HL-60 (cell line): ENCODE measurements at regions not wholly inside any gene's neighbourhood (a gene's known extent, or its start where the extent isn't known, plus 50 kb on each side); places are given as distances from the start of the nearest gene placed in this dataset.

Experiments
- DNase-seq, 2 experiments: peaks; one replicate each; pipeline ENCODE4 v3.0.0-alpha.2; 2010 to 2020; ENCODE audit warnings: low read depth in 1 of 2, low spot score in 1 of 2
- H3K27ac ChIP-seq: fragments of 250-450 bp; sonication (Bioruptor Pico); replicated peaks from 2 replicates; pipeline ENCODE4 v1.5.1; 2020; ENCODE audit warnings: mild to moderate bottlenecking, moderate library complexity
- H3K27me3 ChIP-seq: fragments of 250-450 bp; sonication (Bioruptor Pico); 2 replicates; pipeline ENCODE4 v1.5.1; 2021; ENCODE audit warnings: mild to moderate bottlenecking, moderate library complexity; ENCODE audit not compliant: insufficient read depth, poor library complexity, severe bottlenecking
- H3K4me3 ChIP-seq: replicated peaks from 2 replicates; pipeline ENCODE4 v1.5.1; 2011; ENCODE audit warnings: mild to moderate bottlenecking, control low read depth, low read length; ENCODE audit not compliant: insufficient read depth
- CTCF ChIP-seq: IDR thresholded peaks from one replicate; pipeline ENCODE4 v1.5.1; 2011; ENCODE audit warnings: low read length, control low read depth, inconsistent platforms; ENCODE audit not compliant: insufficient read depth
- GABPA ChIP-seq: IDR thresholded peaks from 2 replicates; pipeline ENCODE4 v1.6.1; 2012; ENCODE audit warnings: low read depth
- POLR2AphosphoS5 ChIP-seq: IDR thresholded peaks from 2 replicates; pipeline ENCODE4 v1.6.1; 2012; ENCODE audit warnings: low read depth
- SPI1 ChIP-seq: IDR thresholded peaks from 2 replicates; pipeline ENCODE4 v1.6.1; 2012; ENCODE audit warnings: low read depth, mild to moderate bottlenecking, borderline replicate concordance
- TF ChIP-seq, protein P1 (sequence below): IDR thresholded peaks from 2 replicates; pipeline ENCODE4 v1.6.1; 2012; ENCODE audit warnings: low read depth; ENCODE audit not compliant: insufficient replicate concordance

GRCh38 chr3:4030624-4031023 is 231.4 kb downstream of the LRRN1 start:
- no peak for DNase-seq
- H3K4me3 ChIP-seq: no peak overlapping the region
- no peak overlapping the region for H3K27ac ChIP-seq
- TF ChIP-seq CTCF: no peak
- TF ChIP-seq POLR2AphosphoS5: no peak
- TF ChIP-seq SPI1: no peak
- no peak for TF ChIP-seq GABPA
- TF ChIP-seq, protein P1, sequence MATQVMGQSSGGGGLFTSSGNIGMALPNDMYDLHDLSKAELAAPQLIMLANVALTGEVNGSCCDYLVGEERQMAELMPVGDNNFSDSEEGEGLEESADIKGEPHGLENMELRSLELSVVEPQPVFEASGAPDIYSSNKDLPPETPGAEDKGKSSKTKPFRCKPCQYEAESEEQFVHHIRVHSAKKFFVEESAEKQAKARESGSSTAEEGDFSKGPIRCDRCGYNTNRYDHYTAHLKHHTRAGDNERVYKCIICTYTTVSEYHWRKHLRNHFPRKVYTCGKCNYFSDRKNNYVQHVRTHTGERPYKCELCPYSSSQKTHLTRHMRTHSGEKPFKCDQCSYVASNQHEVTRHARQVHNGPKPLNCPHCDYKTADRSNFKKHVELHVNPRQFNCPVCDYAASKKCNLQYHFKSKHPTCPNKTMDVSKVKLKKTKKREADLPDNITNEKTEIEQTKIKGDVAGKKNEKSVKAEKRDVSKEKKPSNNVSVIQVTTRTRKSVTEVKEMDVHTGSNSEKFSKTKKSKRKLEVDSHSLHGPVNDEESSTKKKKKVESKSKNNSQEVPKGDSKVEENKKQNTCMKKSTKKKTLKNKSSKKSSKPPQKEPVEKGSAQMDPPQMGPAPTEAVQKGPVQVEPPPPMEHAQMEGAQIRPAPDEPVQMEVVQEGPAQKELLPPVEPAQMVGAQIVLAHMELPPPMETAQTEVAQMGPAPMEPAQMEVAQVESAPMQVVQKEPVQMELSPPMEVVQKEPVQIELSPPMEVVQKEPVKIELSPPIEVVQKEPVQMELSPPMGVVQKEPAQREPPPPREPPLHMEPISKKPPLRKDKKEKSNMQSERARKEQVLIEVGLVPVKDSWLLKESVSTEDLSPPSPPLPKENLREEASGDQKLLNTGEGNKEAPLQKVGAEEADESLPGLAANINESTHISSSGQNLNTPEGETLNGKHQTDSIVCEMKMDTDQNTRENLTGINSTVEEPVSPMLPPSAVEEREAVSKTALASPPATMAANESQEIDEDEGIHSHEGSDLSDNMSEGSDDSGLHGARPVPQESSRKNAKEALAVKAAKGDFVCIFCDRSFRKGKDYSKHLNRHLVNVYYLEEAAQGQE: no peak
- H3K27me3 ChIP-seq: no peaks in the 10 kb centered on the region

GRCh38 chr3:4033296-4033695 is 234.1 kb downstream of the LRRN1 start:
- no peak for DNase-seq
- no peak for TF ChIP-seq SPI1
- TF ChIP-seq, protein P1: no peak
- no peak for TF ChIP-seq CTCF
- no peak for TF ChIP-seq POLR2AphosphoS5
- no peak for TF ChIP-seq GABPA
- H3K4me3 ChIP-seq: no peak overlapping the region
- no peak overlapping the region for H3K27ac ChIP-seq
- no peaks in the 10 kb centered on the region for H3K27me3 ChIP-seq

- Histone ChIP-seq H3K27me3 (no peaks in the 10 kb centered on the region), H3K27ac (no peak overlapping the region), H3K4me3 (no peak overlapping the region)
- TF ChIP-seq POLR2AphosphoS5: no peak
- TF ChIP-seq, protein P1: no peak
- TF ChIP-seq GABPA: no peak
- TF ChIP-seq SPI1: no peak
- TF ChIP-seq CTCF: no peak
- DNase-seq: no peak
Measured at GRCh38 chr3:4036046-4036445, 236.8 kb downstream of the LRRN1 start.
